Astrocyte (in vitro differentiated cells and primary cell): ENCODE measurements at regions not wholly inside any gene's neighbourhood (a gene's known extent, or its start where the extent isn't known, plus 50 kb on each side); places are given as distances from the start of the nearest gene placed in this dataset.

ENCODE experiments used
- DNase-seq: peaks from one replicate; pipeline ENCODE4 v3.0.0-alpha.2; 2010; ENCODE audit warnings: low read depth
- FAIRE-seq: peaks from 2 replicates; lab custom pipeline; 2011; peaks lifted over from hg19 to GRCh38; lab: Jason Lieb, UNC
- H2AFZ ChIP-seq: 2 replicates; pipeline ENCODE4 v1.6.0; 2012; ENCODE audit warnings: low read depth, low read length, inconsistent platforms
- H3K27ac ChIP-seq: 2 replicates; pipeline ENCODE4 v1.5.1; 2011; ENCODE audit warnings: low read depth, low read length, inconsistent platforms
- H3K27me3 ChIP-seq: 2 replicates; pipeline ENCODE4 v1.6.0; 2011; ENCODE audit warnings: low read length, inconsistent platforms; ENCODE audit not compliant: insufficient read depth
- H3K36me3 ChIP-seq: 2 replicates; pipeline ENCODE4 v1.5.1; 2011; ENCODE audit warnings: low read length, inconsistent platforms; ENCODE audit not compliant: insufficient read depth
- H3K4me1 ChIP-seq: 2 replicates; pipeline ENCODE4 v1.5.1; 2011; ENCODE audit warnings: low read length, inconsistent platforms; ENCODE audit not compliant: insufficient read depth
- H3K4me2 ChIP-seq: 2 replicates; pipeline ENCODE4 v1.6.0; 2012; ENCODE audit warnings: low read length, inconsistent platforms
- H3K4me3 ChIP-seq: 2 replicates; pipeline ENCODE4 v1.5.1; 2011; ENCODE audit warnings: low read depth, mild to moderate bottlenecking, low read length, inconsistent platforms; ENCODE audit not compliant: insufficient read depth
- H3K79me2 ChIP-seq: 2 replicates; pipeline ENCODE4 v1.6.0; 2012; ENCODE audit warnings: mild to moderate bottlenecking, low read length, inconsistent platforms; ENCODE audit not compliant: insufficient read depth
- H3K9ac ChIP-seq: 2 replicates; pipeline ENCODE4 v1.6.0; 2012; ENCODE audit warnings: mild to moderate bottlenecking, low read length, inconsistent platforms
- H3K9me3 ChIP-seq: 2 replicates; pipeline ENCODE4 v1.5.1; 2012; ENCODE audit warnings: low read depth, mild to moderate bottlenecking, low read length, inconsistent platforms; ENCODE audit not compliant: insufficient read depth
- H4K20me1 ChIP-seq: 2 replicates; pipeline ENCODE4 v1.6.0; 2012; ENCODE audit warnings: low read length, inconsistent platforms; ENCODE audit not compliant: insufficient read depth
- H3K27ac Mint-ChIP-seq: one replicate; pipeline ENCODE4 v1.8.0; 2021; ENCODE audit warnings: mild to moderate bottlenecking, mixed read lengths; ENCODE audit not compliant: unreplicated experiment
- H3K27me3 Mint-ChIP-seq: one replicate; pipeline ENCODE4 v1.8.0; 2021; ENCODE audit warnings: low read depth, mixed read lengths; ENCODE audit not compliant: unreplicated experiment
- H3K36me3 Mint-ChIP-seq: one replicate; pipeline ENCODE4 v1.8.0; 2021; ENCODE audit warnings: low read depth, mixed read lengths; ENCODE audit not compliant: unreplicated experiment
- H3K4me1 Mint-ChIP-seq: one replicate; pipeline ENCODE4 v1.8.0; 2021; ENCODE audit warnings: low read depth, mixed read lengths; ENCODE audit not compliant: unreplicated experiment
- H3K4me3 Mint-ChIP-seq: one replicate; pipeline ENCODE4 v1.8.0; 2021; ENCODE audit warnings: mild to moderate bottlenecking, moderate library complexity, mixed read lengths; ENCODE audit not compliant: unreplicated experiment
- H3K9me3 Mint-ChIP-seq: one replicate; pipeline ENCODE4 v1.8.0; 2021; ENCODE audit warnings: mild to moderate bottlenecking, mixed read lengths; ENCODE audit not compliant: unreplicated experiment
- CTCF ChIP-seq: IDR thresholded peaks from 2 replicates; pipeline ENCODE4 v1.5.1; 2011; ENCODE audit warnings: low read depth, mild to moderate bottlenecking, inconsistent platforms, low read length, moderate library complexity; ENCODE audit not compliant: insufficient read depth
- EZH2 ChIP-seq: IDR thresholded peaks from 2 replicates; pipeline ENCODE4 v1.6.1; 2012; ENCODE audit warnings: mild to moderate bottlenecking, low read length, inconsistent platforms; ENCODE audit not compliant: insufficient read depth

GRCh38 chr22:49010901-49011300, 816.8 kb downstream of the BRD1 start:
- Histone ChIP-seq H3K36me3 (no peaks in the 10 kb centered on the region), H4K20me1 (no peaks in the 10 kb centered on the region), H3K9me3 (peaks cover 3% of the 10 kb centered on the region), H3K27me3 (no peaks in the 10 kb centered on the region), H3K4me3 (no peak overlapping the region), H3K27ac (no peak overlapping the region), H3K4me2 (no peak overlapping the region), H3K79me2 (no peaks in the 10 kb centered on the region), H3K9ac (no peak overlapping the region), H2AFZ (no peak overlapping the region), H3K4me1 (no peaks in the 10 kb centered on the region)
- FAIRE-seq (no peak), DNase-seq (no peak)
- Mint-ChIP-seq H3K36me3 (no peaks in the 10 kb centered on the region), H3K27ac (no peak overlapping the region), H3K27me3 (peaks cover 30% of the 10 kb centered on the region), H3K4me3 (no peak overlapping the region), H3K4me1 (no peaks in the 10 kb centered on the region), H3K9me3 (no peaks in the 10 kb centered on the region)
- TF ChIP-seq CTCF (no peak), EZH2 (no peak)

DNA sequence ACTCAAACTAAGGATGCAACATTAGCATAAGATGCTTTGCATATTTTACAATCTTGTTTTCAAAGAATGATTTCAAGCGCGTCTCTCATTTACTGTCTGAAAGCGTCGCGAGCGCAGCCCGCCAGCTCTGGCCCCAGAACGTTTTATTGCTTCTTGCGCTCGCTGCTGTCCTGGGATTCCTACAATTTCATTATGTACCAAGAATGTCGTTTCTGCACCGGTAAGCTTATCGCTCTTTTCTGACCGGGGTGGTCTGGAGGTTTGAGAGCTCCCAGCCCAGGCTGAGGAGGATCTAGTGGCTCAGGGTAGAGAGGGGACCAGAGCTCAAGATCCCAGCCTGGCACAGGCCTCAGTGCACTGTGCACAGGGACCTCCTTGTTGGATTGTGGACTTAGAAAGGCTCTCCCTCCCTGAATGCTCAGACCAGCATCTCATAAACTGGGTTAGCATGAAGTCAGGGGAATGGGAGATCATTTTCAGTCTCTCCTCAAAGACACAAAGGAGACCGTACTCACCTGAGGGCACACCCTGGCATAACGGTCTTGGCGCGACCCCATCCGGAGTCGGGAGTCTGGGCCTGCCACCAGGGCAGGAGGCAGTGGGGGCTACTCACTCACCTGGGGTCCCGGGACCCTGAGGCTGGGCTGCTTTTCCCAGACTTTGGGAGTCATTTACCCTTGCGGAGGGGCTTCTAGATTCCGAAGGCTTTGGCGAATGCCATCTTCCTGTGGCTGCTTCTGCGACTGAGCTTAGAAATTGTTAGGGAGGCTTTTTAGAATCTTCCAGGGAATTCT, 817.4 kb downstream of the BRD1 start:
- Histone ChIP-seq H3K27ac (no peak overlapping the region), H3K36me3 (no peaks in the 10 kb centered on the region), H3K79me2 (no peaks in the 10 kb centered on the region), H3K4me1 (no peaks in the 10 kb centered on the region), H3K9me3 (peaks cover 6% of the 10 kb centered on the region), H3K4me2 (no peak overlapping the region), H3K27me3 (no peaks in the 10 kb centered on the region), H3K4me3 (no peak overlapping the region), H2AFZ (no peak overlapping the region), H4K20me1 (no peaks in the 10 kb centered on the region), H3K9ac (no peak overlapping the region)
- H3K4me1 Mint-ChIP-seq = no peaks in the 10 kb centered on the region
- no peaks in the 10 kb centered on the region for H3K9me3 Mint-ChIP-seq
- peaks cover 33% of the 10 kb centered on the region for H3K27me3 Mint-ChIP-seq
- H3K36me3 Mint-ChIP-seq = no peaks in the 10 kb centered on the region
- no peak overlapping the region for H3K4me3 Mint-ChIP-seq
- DNase-seq = no peak
- H3K27ac Mint-ChIP-seq = no peak overlapping the region
- TF ChIP-seq CTCF (no peak), EZH2 (no peak)
- FAIRE-seq = no peak

DNA sequence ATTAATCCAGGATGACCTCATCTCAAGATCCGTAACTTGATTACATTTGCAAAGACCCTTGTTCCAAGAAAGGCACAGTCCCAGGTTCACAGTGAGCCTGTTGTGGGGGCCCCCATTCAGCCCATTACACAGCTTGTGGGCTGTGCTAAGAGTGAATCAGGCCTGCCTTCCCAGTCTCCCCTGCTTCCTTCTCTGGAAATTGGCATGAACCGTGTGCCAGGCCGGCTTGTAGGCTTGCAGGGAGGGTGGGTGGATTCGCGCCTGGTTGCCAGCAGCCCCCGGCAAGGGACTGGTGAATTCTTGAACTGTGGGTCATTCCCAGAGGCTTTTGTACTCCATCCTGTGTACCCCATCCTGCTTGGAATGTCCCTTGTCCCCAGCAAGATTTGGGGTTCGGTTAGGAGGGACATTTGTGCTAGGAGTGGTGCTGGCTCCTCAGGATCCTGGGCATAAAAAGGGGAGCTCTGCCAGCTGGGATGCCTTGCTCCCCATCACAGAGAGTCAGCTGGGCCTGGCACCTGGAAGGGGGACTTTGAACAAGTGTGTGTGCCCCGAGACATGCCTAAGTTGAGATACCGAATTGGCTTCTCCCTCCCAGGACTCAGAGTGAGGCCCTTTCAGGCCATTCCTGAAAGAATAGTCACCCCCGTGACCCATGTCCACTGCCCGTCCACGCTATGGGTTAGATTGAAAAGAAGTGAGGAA, 818.2 kb downstream of the BRD1 start:
- no peak overlapping the region for H2AFZ ChIP-seq
- H3K4me1 Mint-ChIP-seq = no peaks in the 10 kb centered on the region
- H3K27ac ChIP-seq = no peak overlapping the region
- no peak overlapping the region for H3K4me2 ChIP-seq
- DNase-seq = no peak
- no peak overlapping the region for H3K4me3 ChIP-seq
- H3K79me2 ChIP-seq = no peaks in the 10 kb centered on the region
- no peak overlapping the region for H3K27ac Mint-ChIP-seq
- no peaks in the 10 kb centered on the region for H3K27me3 ChIP-seq
- no peaks in the 10 kb centered on the region for H3K9me3 Mint-ChIP-seq
- H3K27me3 Mint-ChIP-seq = peaks cover 33% of the 10 kb centered on the region
- FAIRE-seq = no peak
- TF ChIP-seq EZH2 (no peak), CTCF (no peak)
- no peaks in the 10 kb centered on the region for H3K36me3 Mint-ChIP-seq
- no peaks in the 10 kb centered on the region for H3K4me1 ChIP-seq
- H3K36me3 ChIP-seq = no peaks in the 10 kb centered on the region
- H4K20me1 ChIP-seq = no peaks in the 10 kb centered on the region
- peaks cover 9% of the 10 kb centered on the region for H3K9me3 ChIP-seq
- H3K9ac ChIP-seq = no peak overlapping the region
- no peak overlapping the region for H3K4me3 Mint-ChIP-seq
